K562 (cell line): ENCODE measurements at regions not wholly inside any gene's neighbourhood (a gene's known extent, or its start where the extent isn't known, plus 50 kb on each side); places are given as distances from the start of the nearest gene placed in this dataset.
A peak's percentile ranks its signal among the peaks of the same experiment; 100 is the strongest.

ENCODE experiments used
- ATAC-seq: fragments of 200-7000 bp; cut with Tn5 transposase; 3 replicates; pipeline ENCODE4 v1.9.1; 2020; ENCODE audit warnings: moderate library complexity
- BruUV-seq: library from RNA; stranded (reverse); fragments of 400-500 nt; replicated peaks from 2 replicates; lab custom pipeline; 2021; lab: Mats Ljungman, UMichigan
- CTCF ChIA-PET: fragments of 300-600 bp; formaldehyde crosslinking; extraction: SDS; loops from one replicate; lab custom pipeline; 2021; ENCODE audit warnings: low intra/inter-chr PET ratio; lab: Yijun Ruan, JAX
- POLR2A ChIA-PET: fragments of 300-600, 350-650 bp; sonication (Branson Sonifier 250); formaldehyde crosslinking; extraction: SDS; loops from one replicate; lab custom pipeline; 2021; ENCODE audit warnings: antibody characterized with exemption, inconsistent platforms; lab: Yijun Ruan, JAX
- DNase-seq, 4 experiments: peaks; one replicate each; pipeline versions ENCODE4 v3.0.0 to v3.0.0-alpha.2; 2011 to 2018; ENCODE audit warnings: low spot score in 3 of 4, mixed read lengths in 3 of 4; ENCODE audit errors: extremely low read depth in 1 of 4
- FAIRE-seq: peaks from 2 replicates; lab custom pipeline; 2011; peaks lifted over from hg19 to GRCh38; lab: Jason Lieb, UNC
- H2AFZ ChIP-seq: 2 replicates; pipeline ENCODE4 v1.6.0; 2011; ENCODE audit warnings: low read depth, low read length, control low read depth, inconsistent platforms
- H3K27ac ChIP-seq: fragments of 200-600 bp; 3 replicates; pipeline ENCODE4 v1.8.0; 2011; ENCODE audit warnings: low read depth, mild to moderate bottlenecking, control low read depth, inconsistent platforms, low read length, moderate library complexity, mixed read lengths; ENCODE audit errors: extremely low read depth
- H3K27me3 ChIP-seq, 2 experiments: fragments of 300-600 bp in 1 of 2; 2 replicates in 1 of 2; 3 replicates in 1 of 2; pipeline versions ENCODE4 v1.6.0 to v1.8.0; 2011; ENCODE audit warnings: inconsistent platforms in 2 of 2, low read length in 2 of 2, mild to moderate bottlenecking in 1 of 2, mixed read lengths in 1 of 2, moderate library complexity in 1 of 2; ENCODE audit not compliant: control insufficient read depth in 2 of 2, insufficient read depth in 2 of 2
- H3K36me3 ChIP-seq: fragments of 300-600 bp; 3 replicates; pipeline ENCODE4 v1.8.0; 2011; ENCODE audit warnings: mild to moderate bottlenecking, low read length, inconsistent platforms; ENCODE audit not compliant: control insufficient read depth, insufficient read depth
- H3K4me1 ChIP-seq, 2 experiments: fragments of 200-600 bp in 1 of 2; replicated peaks in 1 of 2; 2 replicates in 1 of 2; 3 replicates in 1 of 2; pipeline versions ENCODE4 v1.5.1 to v1.8.0; 2011; ENCODE audit warnings: inconsistent platforms in 2 of 2, low read length in 2 of 2, mild to moderate bottlenecking in 1 of 2, mixed read lengths in 1 of 2, moderate library complexity in 1 of 2; ENCODE audit not compliant: control insufficient read depth in 2 of 2, insufficient read depth in 2 of 2
- H3K4me2 ChIP-seq: 2 replicates; pipeline ENCODE4 v1.6.1; 2011; ENCODE audit warnings: low read length, control low read depth, inconsistent platforms, mixed read lengths; ENCODE audit not compliant: insufficient read depth
- H3K4me3 ChIP-seq: fragments of 200-600 bp; sonication (generic), shearing (Covaris generic); 2 replicates; pipeline ENCODE4 v1.5.1; 2016; ENCODE audit warnings: control low read depth, inconsistent platforms
- H3K79me2 ChIP-seq: fragments of 200-600 bp; 3 replicates; pipeline ENCODE4 v1.8.0; 2011; ENCODE audit warnings: low read length, inconsistent platforms; ENCODE audit not compliant: control insufficient read depth, insufficient read depth
- H3K9ac ChIP-seq, 2 experiments: 2 replicates each; pipeline versions ENCODE4 v1.6.0 to v1.6.1; 2011; ENCODE audit warnings: low read depth in 2 of 2, low read length in 2 of 2, control low read depth in 1 of 2, inconsistent platforms in 1 of 2, mild to moderate bottlenecking in 1 of 2, mixed read lengths in 1 of 2; ENCODE audit not compliant: insufficient read depth in 1 of 2
- H3K9me1 ChIP-seq: one replicate; pipeline ENCODE4 v1.6.0; 2011; ENCODE audit warnings: inconsistent platforms, mild to moderate bottlenecking, low read length, moderate library complexity; ENCODE audit not compliant: control insufficient read depth, insufficient read depth
- H3K9me3 ChIP-seq: replicated peaks from 2 replicates; pipeline ENCODE4 v1.5.1; 2011; ENCODE audit warnings: low read depth, low read length, inconsistent platforms; ENCODE audit not compliant: control insufficient read depth, insufficient read depth
- H4K20me1 ChIP-seq: replicated peaks from 2 replicates; pipeline ENCODE4 v1.6.1; 2011; ENCODE audit warnings: low read length, inconsistent platforms, mixed read lengths; ENCODE audit not compliant: control insufficient read depth, insufficient read depth
- KLF16 ChIP-seq: IDR thresholded peaks from 2 replicates; pipeline ENCODE4 v1.6.1; 2016; ENCODE audit warnings: antibody characterized with exemption
- SREBF1 ChIP-seq: fragments of 150-350 bp; IDR thresholded peaks from 2 replicates; pipeline ENCODE4 v1.6.1; 2014; ENCODE audit warnings: antibody characterized with exemption, low read depth, low read length, borderline replicate concordance
- ZNF561 ChIP-seq: fragments of 450-650 bp; formaldehyde crosslinking; conservative IDR thresholded peaks from 2 replicates; pipeline ENCODE4 v1.4.0; 2020; ENCODE audit warnings: mild to moderate bottlenecking, moderate library complexity
- ZNF76 ChIP-seq: fragments of 250-450 bp; sonication (Bioruptor Pico); IDR thresholded peaks from 2 replicates; pipeline ENCODE4 v1.4.0; 2020; ENCODE audit warnings: mild to moderate bottlenecking, moderate library complexity, borderline replicate concordance
- WGBS: fragments of 100-300 bp; shearing (Covaris generic); methylation state at CpG from one replicate; pipeline ENCODE4 v1.1.6; 2016; ENCODE audit warnings: low coverage, mixed read lengths; ENCODE audit not compliant: insufficient coverage; ENCODE audit errors: missing lambda C conversion rate; 5-methylcytosine and 5-hydroxymethylcytosine counted together
- in situ Hi-C: fragments of 300-500 bp; cut with MboI; formaldehyde crosslinking; loops from 4 replicates; pipeline ENCODE4 v1.15.0; 2018; ENCODE audit warnings: inconsistent platforms, mixed read lengths
- intact Hi-C: fragments of 100-400 bp; cut with micrococcal nuclease; formaldehyde crosslinking; loops from 2 replicates; pipeline ENCODE4 v1.14.2; 2022
- TF ChIP-seq, protein P1 (sequence below): fragments of 200-800 bp; sonication (Bioruptor generic); IDR thresholded peaks from 2 replicates; pipeline ENCODE4 v1.6.1; 2017; ENCODE audit warnings: missing genetic modification characterization, missing compliant biosample characterization

- CTCF ChIA-PET = no interaction called here
- 0% methylated on average over 3 of the region's 3 CpGs for WGBS
- Histone ChIP-seq H3K9ac (no peak overlapping the region), H3K36me3 (no peaks in the 10 kb centered on the region), H3K4me2 (no peak overlapping the region), H4K20me1 (no peaks in the 10 kb centered on the region), H3K27me3 (peaks cover 16 to 33% of the 10 kb centered on the region in 2 experiments; a peak in 4 of 5 replicates), H3K27ac (no peak overlapping the region), H3K4me3 (no peak overlapping the region), H3K4me1 (no peaks in the 10 kb centered on the region; a peak in 1 of 5 replicates), H2AFZ (no peak overlapping the region), H3K9me3 (no peaks in the 10 kb centered on the region), H3K9me1 (no peaks in the 10 kb centered on the region), H3K79me2 (no peaks in the 10 kb centered on the region)
- intact Hi-C loops = no loop called here
- in situ Hi-C loops = no loop called here
- no TSS peak for BruUV-seq
- DNase-seq (no peak), FAIRE-seq (no peak), ATAC-seq (no peak)
- POLR2A ChIA-PET = no interaction called here
- TF ChIP-seq KLF16 (no peak), ZNF561 (CRISPR knock-in tag) (no peak), SREBF1 (no peak), ZNF76 (no peak)
- TF ChIP-seq, protein P1, sequence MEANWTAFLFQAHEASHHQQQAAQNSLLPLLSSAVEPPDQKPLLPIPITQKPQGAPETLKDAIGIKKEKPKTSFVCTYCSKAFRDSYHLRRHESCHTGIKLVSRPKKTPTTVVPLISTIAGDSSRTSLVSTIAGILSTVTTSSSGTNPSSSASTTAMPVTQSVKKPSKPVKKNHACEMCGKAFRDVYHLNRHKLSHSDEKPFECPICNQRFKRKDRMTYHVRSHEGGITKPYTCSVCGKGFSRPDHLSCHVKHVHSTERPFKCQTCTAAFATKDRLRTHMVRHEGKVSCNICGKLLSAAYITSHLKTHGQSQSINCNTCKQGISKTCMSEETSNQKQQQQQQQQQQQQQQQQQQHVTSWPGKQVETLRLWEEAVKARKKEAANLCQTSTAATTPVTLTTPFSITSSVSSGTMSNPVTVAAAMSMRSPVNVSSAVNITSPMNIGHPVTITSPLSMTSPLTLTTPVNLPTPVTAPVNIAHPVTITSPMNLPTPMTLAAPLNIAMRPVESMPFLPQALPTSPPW (CRISPR knock-in tag) = 0 out of 2 replicates have a peak, but pooled peaks have one; percentile 19
These were observed 70.8 kb downstream of the ACTL7B start for GRCh38 chr9:108784998-108785397.
